ENCODE measurements at regions not wholly inside any gene's neighbourhood (a gene's known extent, or its start where the extent isn't known, plus 50 kb on each side); places are given as distances from the start of the nearest gene placed in this dataset.
"Not testable (repeated sequence)": the region's sequence is repeated elsewhere in the genome, so short reads cannot be mapped to it uniquely, and the experiment has no call there.

GRCh38 chr6:999552-999951, 306.6 kb upstream of the EXOC2 start:
- TF ChIP-seq CTCF (IDR thresholded peaks at IDR 0.05; ENCODE audit: insufficient read depth, missing control alignments) = no peak
- FAIRE-seq (no peak), DNase-seq (ENCODE audit: insufficient read length, low spot score) (no peak)

- TF ChIP-seq CTCF (IDR thresholded peaks at IDR 0.05; ENCODE audit: insufficient read depth, missing control alignments) = no peak
- DNase-seq (ENCODE audit: insufficient read length, low spot score) (no peak), FAIRE-seq (no peak)
Observed at GRCh38 chr6:998551-998950, 305.6 kb upstream of the EXOC2 start.

- no peak for TF ChIP-seq CTCF (IDR thresholded peaks at IDR 0.05; ENCODE audit: insufficient read depth, missing control alignments)
- FAIRE-seq (no peak), DNase-seq (ENCODE audit: insufficient read length, low spot score) (no peak)
Observed at GRCh38 chr6:996271-996852, 303.4 kb upstream of the EXOC2 start.

- FAIRE-seq = no peak
- no peak for TF ChIP-seq CTCF (IDR thresholded peaks at IDR 0.05; ENCODE audit: insufficient read depth, missing control alignments)
- no peak for DNase-seq (ENCODE audit: insufficient read length, low spot score)
Observed at GRCh38 chr6:991192-991591, 298.3 kb upstream of the EXOC2 start.

- no peak for TF ChIP-seq CTCF (IDR thresholded peaks at IDR 0.05; ENCODE audit: insufficient read depth, missing control alignments)
- no peak for DNase-seq (ENCODE audit: insufficient read length, low spot score)
- FAIRE-seq = no peak
Observed at GRCh38 chr6:984031-984430, 291.1 kb upstream of the EXOC2 start.

- no peak for FAIRE-seq
- DNase-seq (ENCODE audit: insufficient read length, low spot score) = no peak
Observed at GRCh38 chr6:978937-979685, 286.2 kb upstream of the EXOC2 start.

GRCh38 chr6:977226-977625, 284.3 kb upstream of the EXOC2 start:
- DNase-seq (ENCODE audit: insufficient read length, low spot score); FAIRE-seq: not testable (repeated sequence)

More at GRCh38 chr6:978937-979685, 286.2 kb upstream of the EXOC2 start:
- TF ChIP-seq CTCF (IDR thresholded peaks at IDR 0.05; ENCODE audit: insufficient read depth, missing control alignments) = no peak
